Dermis blood vessel endothelial cell (primary cell): ENCODE measurements at regions not wholly inside any gene's neighbourhood (a gene's known extent, or its start where the extent isn't known, plus 50 kb on each side); places are given as distances from the start of the nearest gene placed in this dataset.

ENCODE experiments used
- DNase-seq: peaks from one replicate; pipeline ENCODE4 v3.0.0; 2010

DNA sequence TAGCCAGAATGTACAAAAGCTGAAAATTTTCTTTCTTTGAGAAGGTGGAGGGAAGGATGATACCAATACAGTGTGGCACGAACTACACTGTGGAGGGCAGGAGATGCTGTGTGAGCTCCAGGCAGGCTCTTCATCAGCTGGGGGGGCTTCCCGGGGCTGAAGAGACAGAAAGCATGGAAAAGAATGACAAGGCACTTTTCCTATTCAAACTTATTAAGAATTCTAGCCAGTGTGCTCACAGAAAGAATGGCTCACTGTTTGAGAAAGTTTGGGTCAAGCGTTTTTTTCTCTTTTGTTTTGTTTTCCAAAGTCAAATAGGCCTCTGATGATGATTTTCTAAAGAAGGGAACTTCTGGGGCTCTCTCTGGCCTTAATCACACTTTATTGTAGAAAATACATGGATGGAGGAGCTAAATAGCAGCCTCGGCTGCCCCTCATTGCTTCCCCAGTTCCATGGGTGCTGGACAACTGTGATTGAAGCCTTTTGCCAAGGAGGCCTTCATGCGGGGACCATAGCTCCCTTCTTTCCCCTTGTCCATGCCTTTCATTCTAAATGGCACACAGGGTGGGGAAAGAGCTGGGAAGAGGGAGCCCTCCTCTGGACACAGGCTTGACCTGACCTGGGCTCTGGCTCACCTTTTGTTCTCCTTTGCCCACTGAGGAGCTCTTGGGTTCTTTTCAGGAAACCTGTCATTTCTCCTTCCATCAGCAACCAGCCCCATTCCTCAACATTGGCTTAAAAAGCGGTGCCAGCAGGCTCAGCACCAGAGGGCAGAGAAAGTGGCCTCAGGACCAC lies 130.6 kb downstream of the TDRD15 start:
- DNase-seq, result no peak

DNA sequence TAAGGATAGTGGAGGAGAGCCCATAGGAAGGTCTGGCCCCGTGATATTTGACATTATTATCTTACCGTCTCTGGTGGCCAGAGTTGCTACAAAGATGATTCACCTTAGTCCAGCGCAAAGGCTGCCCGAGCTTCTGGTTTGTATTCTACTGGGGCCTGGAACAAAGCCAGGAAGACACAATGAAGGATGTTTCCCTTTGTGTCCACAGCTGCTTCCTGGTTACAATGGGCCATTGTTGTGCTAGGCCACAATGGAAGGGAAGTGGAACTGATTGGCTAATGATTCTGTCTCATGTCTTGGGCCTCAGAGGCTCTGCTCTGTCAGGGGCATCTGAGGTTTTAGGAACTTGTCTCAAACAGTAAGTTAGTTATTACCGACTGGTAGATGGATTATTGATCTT lies 132.2 kb downstream of the TDRD15 start:
- DNase-seq, result peak; percentile 45

DNA sequence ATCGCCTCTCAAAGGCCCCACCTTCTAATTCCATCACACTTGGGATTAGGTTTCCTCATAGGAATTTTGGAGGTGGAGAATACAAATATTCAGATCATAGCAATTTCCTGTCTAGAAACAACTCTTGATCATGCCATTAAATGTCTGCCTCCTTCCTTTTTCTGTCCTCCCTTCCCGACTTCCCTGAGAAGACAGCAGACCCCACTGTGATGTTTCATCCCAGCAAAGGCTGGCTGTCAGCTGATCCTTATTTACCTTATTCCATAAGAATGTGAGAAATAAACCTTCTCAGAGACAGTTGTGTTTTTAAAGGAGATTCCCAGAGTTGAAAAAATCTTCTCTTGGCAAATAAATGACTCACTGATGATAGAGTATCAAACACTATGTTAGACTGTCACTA lies 133.9 kb downstream of the TDRD15 start:
- DNase-seq, result no peak

GRCh38 chr2:21258082-21258481 lies 134.3 kb downstream of the TDRD15 start:
- no peak for DNase-seq

DNA sequence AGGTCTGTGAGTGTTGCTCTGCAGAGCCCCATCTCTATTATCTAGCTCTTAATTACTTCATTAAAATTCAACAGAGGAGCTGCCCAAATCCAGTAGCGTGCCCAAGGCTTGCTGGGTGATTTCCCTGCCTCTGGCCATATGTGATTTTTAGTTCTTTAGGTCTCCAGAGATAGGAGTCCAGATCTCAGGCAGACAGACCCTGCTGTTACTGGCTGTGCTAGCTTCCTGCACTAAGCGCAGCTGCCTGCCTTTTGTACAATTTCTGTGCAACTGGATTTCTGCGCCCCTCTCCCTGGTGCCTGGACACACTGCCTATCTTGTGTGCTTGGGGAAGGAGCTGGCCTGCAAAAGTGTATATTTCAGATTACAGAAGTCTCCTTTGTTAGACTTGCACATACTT lies 136.5 kb downstream of the TDRD15 start:
- DNase-seq, result no peak

DNA sequence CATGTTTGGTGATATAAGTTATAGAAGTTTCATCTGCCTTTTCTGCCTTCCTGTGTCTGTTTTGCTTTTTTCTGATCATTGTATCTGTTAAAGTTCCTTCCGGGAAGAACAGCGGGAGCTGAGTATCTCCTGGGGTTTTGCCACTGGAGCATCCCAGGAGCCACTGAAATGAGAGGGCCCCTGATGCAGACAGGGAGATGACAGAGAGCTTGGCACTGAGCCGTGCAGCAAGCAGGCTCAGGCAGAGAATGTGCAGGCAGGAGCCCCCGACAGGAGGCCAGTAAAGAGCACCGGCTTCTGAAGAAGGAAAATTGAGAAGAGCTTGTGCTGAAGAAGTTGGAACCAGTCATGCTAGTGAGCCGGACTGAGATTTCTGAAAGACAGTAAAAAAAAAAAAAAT lies 137.8 kb downstream of the TDRD15 start:
- DNase-seq, result no peak

- DNase-seq, result no peak
Observed at GRCh38 chr2:21262426-21262940, 138.7 kb downstream of the TDRD15 start.

DNA sequence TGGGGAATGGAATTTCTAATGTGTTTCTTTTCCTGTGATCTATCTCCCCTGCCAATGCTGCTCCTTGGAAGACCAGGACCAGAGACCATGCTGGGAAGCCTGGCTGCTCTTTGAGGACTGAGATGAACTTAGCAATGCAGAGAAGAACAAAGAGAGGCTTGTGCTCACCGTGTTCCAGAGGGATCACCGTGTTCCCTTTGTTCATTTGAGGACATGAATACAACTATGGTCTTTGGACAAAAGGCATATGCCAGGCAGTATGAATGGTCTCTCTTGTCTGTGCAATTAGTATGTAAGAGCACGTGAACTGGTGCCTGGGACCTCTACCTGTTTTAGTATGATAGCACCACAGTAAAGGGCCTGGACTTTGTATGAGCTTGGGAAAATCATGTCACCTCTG lies 139.9 kb downstream of the TDRD15 start:
- no peak for DNase-seq

DNA sequence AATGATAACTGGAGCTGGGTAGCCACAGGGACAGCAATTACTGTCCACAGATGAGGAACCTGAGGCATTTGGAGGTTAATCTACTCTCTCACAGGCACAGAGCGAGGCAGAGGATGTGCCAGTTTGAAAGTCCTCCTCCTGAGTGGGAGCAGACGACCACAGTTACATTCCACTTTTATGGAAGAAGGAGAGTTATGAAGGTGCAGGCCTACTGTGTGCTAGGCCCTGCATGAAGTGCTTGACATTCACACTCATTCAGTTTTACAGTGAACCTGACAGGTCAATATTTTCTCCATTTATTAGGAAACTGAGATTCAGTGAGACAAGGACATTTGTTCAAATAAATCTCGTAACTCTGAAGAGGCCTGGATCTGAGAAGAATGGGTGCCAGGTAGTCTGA lies 142.0 kb downstream of the TDRD15 start:
- no peak for DNase-seq

GRCh38 chr2:21267232-21267835 lies 143.6 kb downstream of the TDRD15 start:
- DNase-seq, result no peak

DNA sequence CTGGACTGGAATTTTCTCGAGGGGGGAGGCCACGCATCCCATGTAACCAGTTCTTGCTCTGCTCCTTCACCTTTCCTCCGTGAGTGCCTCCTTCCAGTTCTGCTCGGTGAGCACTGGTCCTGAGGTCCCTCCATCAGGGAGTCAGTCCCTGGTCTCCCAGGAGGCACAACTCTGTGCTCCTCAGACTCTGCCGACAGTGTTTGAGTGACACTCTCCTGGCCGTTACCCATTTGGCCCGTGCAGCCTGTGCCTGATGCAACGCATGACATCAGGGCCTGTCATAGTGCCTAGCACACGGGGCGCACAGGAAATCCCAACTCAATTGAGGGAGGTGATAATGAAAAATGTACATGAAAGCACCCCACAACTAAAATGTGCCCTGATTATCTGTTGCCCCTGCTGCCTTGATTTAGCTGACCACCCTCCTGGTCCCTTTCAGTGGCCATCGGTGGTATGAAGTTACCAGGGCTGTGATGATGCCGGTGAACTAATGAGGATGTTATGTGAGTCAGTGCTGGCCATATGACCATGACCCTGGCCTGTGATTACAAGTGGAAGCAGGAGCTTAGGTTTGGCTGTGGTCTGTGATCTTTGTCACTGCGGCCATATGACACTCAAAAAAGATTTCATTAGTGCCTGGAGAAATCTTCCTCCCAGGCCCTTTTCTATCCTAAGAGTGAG lies 144.6 kb downstream of the TDRD15 start:
- DNase-seq, result no peak

DNA sequence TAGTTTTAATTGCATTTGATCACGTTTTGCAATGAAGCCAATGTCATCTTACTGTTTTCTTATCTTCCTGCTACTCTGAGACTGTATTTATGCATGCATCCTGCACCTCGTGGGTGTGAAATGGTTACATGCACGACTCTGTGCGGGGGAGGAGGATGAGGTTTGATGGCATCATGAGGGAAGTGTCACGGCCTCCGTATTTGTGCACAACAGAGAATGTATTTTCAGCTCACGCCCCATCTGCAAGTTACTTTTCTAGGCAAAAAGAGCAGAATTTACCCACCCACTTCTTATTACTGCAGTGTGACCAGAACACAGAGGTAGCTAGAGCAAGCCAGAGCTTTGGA lies 145.1 kb downstream of the TDRD15 start:
- DNase-seq, result no peak

- no peak for DNase-seq
Observed at GRCh38 chr2:21269382-21269781, 145.6 kb downstream of the TDRD15 start.

GRCh38 chr2:21270083-21270491 lies 146.3 kb downstream of the TDRD15 start:
- DNase-seq, result no peak

DNA sequence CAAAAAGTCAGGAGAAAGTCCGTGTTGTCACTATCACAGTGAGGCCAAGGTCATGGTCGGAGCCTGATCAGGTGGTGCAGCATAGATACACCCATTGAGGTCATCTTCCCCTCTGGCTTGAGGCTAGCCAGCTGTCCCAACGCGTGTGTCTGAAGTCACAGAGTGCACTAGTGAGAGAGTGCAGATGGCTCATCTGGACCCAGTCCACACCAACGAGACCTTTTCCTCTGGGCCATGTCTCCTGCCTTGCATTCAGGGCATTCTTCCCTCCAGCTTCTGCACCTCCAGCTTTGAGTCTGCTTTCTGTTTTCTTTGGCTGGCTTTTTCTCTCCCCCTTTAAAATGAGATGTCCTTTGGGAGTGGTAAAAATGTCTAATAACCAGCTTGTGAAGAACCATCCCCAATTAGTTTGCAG lies 146.9 kb downstream of the TDRD15 start:
- no peak for DNase-seq

- no peak for DNase-seq
Observed at GRCh38 chr2:21276163-21276562, 152.4 kb downstream of the TDRD15 start.

DNA sequence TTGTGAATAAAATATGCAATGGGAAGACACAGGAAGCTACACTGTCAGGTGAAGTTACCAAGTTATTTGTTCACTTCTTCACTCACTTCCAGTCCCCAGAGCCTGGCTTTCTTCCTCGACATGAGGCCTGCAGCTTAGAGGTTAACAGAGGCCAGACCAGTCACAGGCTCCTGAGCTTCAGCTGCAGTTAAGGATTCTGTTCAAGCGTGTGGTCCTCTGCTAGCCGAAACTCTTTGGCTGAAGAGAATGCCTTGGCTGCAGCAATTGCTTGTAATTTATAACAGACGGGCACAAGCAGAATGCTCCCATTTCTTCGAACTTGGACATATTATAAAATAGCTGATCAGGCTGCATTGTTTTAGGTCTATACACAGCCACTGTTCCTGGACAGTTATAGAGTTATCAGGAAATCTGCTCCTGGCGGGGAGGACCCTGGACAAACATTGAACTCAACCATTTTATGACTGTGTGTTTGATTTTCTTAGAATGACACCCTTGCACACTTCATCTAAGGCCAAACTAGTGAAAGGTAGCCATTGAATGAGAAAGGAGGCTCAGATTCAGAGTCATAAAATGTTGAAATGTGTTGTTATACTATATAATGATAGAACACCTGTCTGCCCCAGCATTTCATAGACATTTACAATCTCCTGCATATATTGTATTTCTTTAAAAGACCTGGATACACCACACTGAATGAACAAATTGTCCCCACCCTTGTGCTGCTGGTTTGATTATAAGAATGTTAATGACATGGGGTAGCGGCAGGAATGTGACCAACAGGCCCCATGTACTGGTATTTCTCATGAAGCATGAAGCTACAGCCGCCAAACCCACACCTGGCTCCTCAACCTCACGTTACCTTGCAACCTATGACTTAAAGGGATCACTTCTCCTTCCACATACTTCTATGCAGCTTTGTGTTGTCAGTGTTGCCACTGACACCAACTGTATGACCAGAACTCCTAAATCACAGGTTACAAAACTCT lies 153.6 kb downstream of the TDRD15 start:
- no peak for DNase-seq

- no peak for DNase-seq
Observed at GRCh38 chr2:21279525-21279924, 155.8 kb downstream of the TDRD15 start.

DNA sequence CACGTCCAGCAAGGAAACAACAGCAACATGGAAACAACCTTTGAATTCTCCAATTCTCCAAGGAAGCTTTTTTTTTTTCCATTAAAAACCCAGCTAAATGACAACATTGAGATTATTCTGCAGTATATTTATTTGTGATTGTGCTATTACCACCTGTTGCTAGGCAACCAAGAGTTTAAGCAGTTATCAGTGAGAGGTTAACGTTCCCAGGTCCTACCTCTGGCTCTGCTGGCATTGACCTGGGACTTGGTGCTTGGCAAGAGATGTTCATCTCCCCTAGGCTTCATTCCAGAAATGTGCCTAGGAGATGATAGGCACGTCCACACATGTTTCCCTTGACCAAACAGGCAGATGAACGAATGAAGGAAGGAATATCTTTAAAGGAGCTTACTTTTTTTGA lies 157.0 kb downstream of the TDRD15 start:
- DNase-seq, result no peak

- no peak for DNase-seq
Observed at GRCh38 chr2:21281384-21281783, 157.6 kb downstream of the TDRD15 start.

DNA sequence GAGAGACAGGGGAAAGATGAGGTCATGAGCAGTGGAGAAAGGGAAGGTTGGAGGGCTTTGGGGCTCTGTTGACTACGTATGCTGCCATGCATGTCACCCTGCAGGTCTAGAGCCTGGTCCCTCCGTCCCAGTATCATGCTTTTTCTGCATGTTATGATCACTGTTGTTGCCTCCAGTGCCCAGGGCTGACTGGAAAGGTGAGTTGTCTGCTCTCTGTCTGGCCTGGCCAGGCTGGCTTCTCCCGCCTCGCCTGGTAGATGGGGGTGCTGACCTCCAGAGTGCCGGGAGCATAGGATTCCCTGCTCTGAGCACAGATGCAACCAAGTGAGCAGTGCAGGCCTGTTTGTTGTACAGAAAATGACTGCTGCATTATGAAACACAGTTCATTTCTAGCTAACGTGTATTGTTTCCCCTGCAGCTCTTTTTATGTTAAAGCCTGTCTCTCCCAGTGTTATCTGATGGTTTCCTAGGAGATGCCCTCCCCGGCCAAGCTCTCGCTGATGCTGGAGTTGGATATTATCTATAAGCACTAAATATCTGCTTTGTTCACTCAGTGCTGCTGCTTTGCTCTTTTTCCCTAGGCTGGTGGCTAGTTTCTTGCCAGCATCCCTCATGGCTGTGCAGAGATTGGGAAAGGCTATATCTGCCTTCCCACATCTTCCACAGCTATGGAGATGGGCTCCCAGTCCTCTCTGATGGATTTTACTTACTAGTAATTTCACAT lies 158.2 kb downstream of the TDRD15 start:
- DNase-seq, result no peak

- DNase-seq, result no peak
Observed at GRCh38 chr2:21282515-21282898, 158.7 kb downstream of the TDRD15 start.
